HG03025 (cell line): ENCODE measurements at regions not wholly inside any gene's neighbourhood (a gene's known extent, or its start where the extent isn't known, plus 50 kb on each side); places are given as distances from the start of the nearest gene placed in this dataset.
"Not testable (repeated sequence)": the region's sequence is repeated elsewhere in the genome, so short reads cannot be mapped to it uniquely, and the experiment has no call there.

Experiments used
- ATAC-seq: cut with Tn5 transposase; IDR thresholded peaks from one replicate; pipeline ENCODE4 v1.9.1; 2021; ENCODE audit warnings: mild to moderate bottlenecking, moderate library complexity; ENCODE audit not compliant: unreplicated experiment, low FRiP score

DNA sequence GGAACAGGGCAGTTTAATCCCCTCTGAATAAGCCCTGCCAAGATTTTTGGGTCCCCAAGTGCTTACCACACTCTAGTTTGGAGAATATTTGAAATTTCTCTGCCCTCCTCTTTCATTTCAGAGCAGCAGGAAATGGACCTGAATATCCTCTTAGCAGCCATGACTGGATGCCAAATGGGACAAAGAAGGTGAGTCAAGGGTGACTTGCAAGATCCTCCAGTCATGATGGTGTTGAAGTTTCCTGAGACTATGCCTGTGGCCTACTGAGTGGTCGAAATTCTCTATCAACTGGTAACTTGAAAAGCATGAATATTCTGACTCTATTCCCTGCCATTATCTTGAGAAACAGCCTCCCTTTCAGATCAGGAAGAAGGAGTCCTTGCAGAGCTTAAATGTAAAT lies 1674.7 kb upstream of the SEL1L start:
- no peak for ATAC-seq

- ATAC-seq = no peak
Measured at GRCh38 chr14:83217492-83217891, 1683.8 kb upstream of the SEL1L start.

- ATAC-seq = no peak
Measured at GRCh38 chr14:83247924-83248639, 1714.4 kb upstream of the SEL1L start.

GRCh38 chr14:83251402-83251801 lies 1717.7 kb upstream of the SEL1L start:
- no peak for ATAC-seq

DNA sequence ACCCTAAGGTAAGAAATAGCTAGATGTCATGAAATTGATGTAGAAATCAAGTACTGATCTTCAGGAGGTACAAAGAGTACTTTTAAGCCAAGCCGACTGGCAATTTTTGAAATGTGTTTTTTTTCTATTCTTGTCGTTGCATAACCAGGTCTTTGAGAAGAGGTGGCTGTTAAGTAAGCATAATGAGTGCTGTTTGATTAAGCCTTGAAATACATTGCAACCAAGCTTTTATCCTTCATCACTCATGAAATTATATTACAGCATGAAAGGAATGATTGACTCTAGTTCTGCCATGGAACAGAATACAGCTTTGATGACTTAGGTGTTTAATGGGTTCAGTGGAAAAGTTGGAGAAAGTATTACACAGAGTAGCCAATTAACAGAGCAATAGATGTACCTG lies 1720.2 kb upstream of the SEL1L start:
- no peak for ATAC-seq

GRCh38 chr14:83255015-83255726 lies 1721.5 kb upstream of the SEL1L start:
- no peak for ATAC-seq

- no peak for ATAC-seq
Measured at GRCh38 chr14:83255727-83256090, 1722.1 kb upstream of the SEL1L start.

GRCh38 chr14:83257466-83258439 lies 1724.1 kb upstream of the SEL1L start:
- no peak for ATAC-seq

DNA sequence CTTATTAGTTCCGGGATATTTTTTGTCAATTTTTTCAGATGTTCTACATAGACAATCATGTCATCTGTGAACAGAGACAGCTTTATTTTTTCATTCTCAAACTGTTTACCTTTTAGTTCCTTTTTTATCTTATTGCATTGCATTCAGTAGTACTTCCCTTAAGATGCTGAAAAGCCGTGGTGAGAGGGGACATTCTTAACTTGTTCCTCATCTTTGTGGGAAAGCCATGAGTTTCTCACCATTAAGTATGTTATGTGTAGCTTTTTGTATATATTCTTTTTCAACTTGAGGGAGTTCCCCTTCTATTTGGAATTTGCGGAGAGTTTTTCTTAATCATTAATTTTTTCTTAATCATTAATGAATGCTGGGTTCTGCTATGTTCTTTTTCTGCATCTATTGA lies 1727.1 kb upstream of the SEL1L start:
- ATAC-seq = no peak

DNA sequence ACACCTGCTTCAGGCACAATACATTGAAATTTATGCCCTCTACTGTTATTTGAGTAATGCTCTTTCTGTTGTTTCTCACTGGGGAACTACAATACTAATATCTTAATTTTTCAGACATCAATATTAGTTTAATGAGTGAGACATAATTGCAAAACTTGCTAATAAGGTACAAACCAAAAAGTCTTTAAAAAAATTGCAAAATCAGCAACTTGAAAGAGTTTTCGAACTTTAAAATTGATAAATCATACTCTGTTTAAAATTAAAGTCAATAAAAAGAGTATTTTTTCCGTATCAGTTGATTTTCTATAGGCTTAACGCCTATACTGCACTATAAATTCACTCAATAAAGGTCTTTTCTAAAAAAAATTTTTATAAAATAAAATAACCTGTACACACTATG lies 1735.9 kb upstream of the SEL1L start:
- no peak for ATAC-seq

DNA sequence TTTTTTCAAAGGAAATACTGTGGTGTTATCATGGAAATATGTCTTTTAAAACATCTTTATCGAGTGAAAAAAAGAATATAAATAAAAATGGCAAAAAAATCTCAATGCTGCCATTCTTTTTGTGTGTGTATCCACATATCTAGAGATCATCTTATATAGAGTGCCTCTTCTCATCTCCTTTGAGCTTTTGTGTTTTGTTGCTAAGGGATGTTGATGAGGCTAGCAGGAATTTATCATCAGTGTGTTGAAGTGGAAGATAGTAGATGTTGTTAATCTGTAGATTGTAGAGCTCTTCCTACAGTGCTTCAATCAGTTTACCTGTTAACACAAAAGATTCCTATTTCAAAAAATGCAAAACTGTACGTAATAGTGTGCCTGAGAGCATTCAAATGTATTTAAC lies 1738.0 kb upstream of the SEL1L start:
- ATAC-seq = no peak

- ATAC-seq = no peak
Measured at GRCh38 chr14:83280719-83281118, 1747.1 kb upstream of the SEL1L start.

DNA sequence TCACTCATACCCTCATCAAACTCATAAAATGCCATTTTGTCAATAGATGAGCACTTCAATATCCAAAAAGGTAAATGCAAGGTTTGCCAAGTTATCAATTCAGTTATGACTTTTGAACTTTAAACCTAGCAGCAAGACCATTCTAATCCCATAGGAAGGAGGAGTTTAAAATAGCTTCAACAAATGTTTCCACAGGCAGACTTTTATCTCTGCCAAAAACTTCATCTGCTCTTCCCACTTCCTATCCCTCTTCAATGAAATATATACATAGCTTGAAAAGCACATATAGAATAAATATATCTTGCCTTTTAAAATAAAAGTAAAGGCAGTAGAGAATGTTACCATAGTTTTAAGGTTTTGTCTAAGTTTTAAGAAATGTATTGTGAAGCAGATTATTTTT lies 1749.1 kb upstream of the SEL1L start:
- no peak for ATAC-seq

DNA sequence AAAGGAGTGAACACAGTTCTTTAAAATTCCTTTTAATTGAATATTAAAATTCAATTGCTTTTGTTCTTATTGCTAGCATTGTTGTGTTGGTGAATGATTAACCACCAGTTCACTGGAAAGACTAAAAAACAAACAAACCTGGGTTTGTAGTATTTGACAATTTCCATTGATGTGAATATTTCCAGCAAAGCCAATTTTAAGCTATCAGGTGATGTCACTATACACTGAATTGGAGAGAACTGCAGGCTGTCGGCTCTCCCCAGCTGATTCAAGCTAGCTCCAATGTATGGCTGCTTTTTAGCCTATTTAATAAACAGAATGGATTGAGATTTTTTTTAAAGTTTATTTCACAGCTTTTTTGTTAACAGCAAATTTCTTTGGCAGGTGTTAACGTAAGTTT lies 1753.6 kb upstream of the SEL1L start:
- no peak for ATAC-seq

DNA sequence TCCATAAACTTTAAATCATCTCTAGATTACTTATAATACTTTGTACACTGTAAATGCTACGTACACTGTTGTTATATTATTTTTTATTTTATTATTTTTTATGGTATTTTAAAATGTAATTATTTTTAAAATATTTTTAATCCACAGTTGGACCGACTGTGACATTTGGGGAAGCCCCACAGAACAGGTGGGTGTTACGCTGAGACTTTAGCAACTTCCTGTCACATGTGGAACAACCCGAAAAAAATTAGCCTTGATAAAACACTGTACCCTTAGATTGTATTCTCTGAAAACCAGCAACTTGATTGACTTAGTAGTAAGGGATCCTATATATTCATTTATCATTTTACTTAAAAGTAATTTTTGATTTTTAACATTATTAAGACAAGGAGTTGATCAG lies 1755.7 kb upstream of the SEL1L start:
- no peak for ATAC-seq

- no peak for ATAC-seq
Measured at GRCh38 chr14:83289896-83290295, 1756.2 kb upstream of the SEL1L start.

DNA sequence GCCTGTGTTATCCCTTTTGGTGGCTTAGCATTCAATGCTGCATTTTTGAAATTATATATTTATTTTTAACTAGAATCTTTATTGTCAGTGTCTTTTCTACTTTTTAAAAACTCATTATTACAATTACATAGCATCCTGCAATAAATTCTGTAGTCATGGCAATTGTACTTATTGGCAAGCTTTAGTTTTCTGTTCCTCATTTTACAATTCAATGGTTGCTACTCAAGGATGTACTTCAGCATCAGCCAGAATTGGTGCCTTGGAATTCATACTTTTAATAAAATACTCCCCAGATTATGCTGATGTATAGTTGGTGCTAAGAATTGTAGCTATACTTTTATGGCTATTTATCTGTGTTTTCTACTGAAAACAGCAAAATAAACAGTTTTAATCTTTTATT lies 1756.8 kb upstream of the SEL1L start:
- ATAC-seq = no peak

- no peak for ATAC-seq
Measured at GRCh38 chr14:83291714-83292113, 1758.1 kb upstream of the SEL1L start.

GRCh38 chr14:83294941-83295340 lies 1761.3 kb upstream of the SEL1L start:
- ATAC-seq = no peak

DNA sequence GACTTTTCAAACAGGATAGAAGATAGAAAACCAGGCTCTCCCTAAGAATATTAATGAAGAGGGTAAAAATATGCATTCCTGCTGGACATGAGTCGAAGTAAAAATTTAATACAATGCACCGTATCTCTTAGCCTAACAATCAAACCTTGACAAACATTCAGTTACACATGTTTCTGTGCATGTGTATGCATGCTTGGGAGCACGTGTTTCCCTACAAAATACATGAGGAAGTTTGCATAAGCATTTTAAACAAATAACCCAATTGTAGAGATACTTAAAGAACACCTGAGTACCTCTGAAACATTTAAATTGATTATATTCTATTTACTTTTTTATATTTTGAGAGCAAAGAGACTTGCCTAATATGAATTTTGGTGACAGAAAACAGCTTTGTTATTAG lies 1763.7 kb upstream of the SEL1L start:
- ATAC-seq = no peak

DNA sequence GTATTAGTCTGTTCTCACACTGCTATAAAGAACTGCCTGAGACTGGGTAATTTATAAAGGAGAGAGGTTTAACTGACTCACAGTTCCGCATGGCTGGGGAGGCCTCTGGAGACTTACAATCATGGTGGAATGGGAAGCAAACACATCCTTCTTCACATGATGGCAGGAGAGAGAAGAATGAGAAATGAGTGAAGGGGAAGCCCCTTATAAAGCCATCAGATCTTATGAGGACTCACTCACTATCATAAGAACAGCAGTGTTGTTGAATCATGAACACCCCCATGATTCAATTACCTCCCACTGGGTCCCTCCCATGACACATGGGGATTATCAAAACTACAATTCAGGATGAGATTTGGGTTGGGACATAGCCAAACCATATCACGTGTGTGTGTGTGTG lies 1764.4 kb upstream of the SEL1L start:
- ATAC-seq = not testable (repeated sequence)
